Esophagus muscularis mucosa (tissue), 4 donors: ENCODE measurements at regions not wholly inside any gene's neighbourhood (a gene's known extent, or its start where the extent isn't known, plus 50 kb on each side); places are given as distances from the start of the nearest gene placed in this dataset.

Experiments
- DNase-seq: peaks from one replicate; pipeline ENCODE4 v3.0.0-alpha.2; 2017; ENCODE audit errors: extremely low spot score
- H3K27ac ChIP-seq, 4 donors: fragments of 200-600 bp; sonication (generic); replicated peaks in 1 of 4; 1 replicate in 3 of 4; 2 replicates in 1 of 4; pipeline ENCODE4 v1.5.1; 2016 to 2019; ENCODE audit warnings: mild to moderate bottlenecking in 1 of 4
- H3K27me3 ChIP-seq, 4 donors: fragments of 200-600 bp; sonication (generic); one replicate each; pipeline versions ENCODE4 v1.5.1 to v1.6.0; 2016 to 2019
- H3K36me3 ChIP-seq, 4 donors: fragments of 200-600 bp; sonication (generic); one replicate each; pipeline ENCODE4 v1.5.1; 2016 to 2019
- H3K4me1 ChIP-seq, 4 donors: fragments of 200-600 bp; sonication (generic); one replicate each; pipeline ENCODE4 v1.5.1; 2016 to 2019
- H3K4me3 ChIP-seq, 4 donors: fragments of 200-600 bp; sonication (generic); 1 replicate in 2 of 4; 2 replicates in 2 of 4; pipeline ENCODE4 v1.5.1; 2016 to 2019; ENCODE audit warnings: mild to moderate bottlenecking in 4 of 4, moderate library complexity in 1 of 4
- H3K9me3 ChIP-seq, 4 donors: fragments of 200-600 bp; sonication (generic); 1 replicate in 3 of 4; 2 replicates in 1 of 4; pipeline ENCODE4 v1.5.1; 2016 to 2019
- EP300 ChIP-seq: sonication (generic); formaldehyde crosslinking; IDR thresholded peaks from one replicate; pipeline ENCODE4 v1.6.1; 2017; ENCODE audit warnings: antibody characterized with exemption
- POLR2A ChIP-seq: fragments of 450-650 bp; IDR thresholded peaks from one replicate; pipeline ENCODE4 v1.6.1; 2017; ENCODE audit warnings: antibody characterized with exemption, moderate library complexity, mild to moderate bottlenecking, low read depth
- POLR2AphosphoS5 ChIP-seq, 2 donors: sonication (generic); formaldehyde crosslinking; IDR thresholded peaks; one replicate each; pipeline ENCODE4 v1.6.1; 2017; ENCODE audit warnings: antibody characterized with exemption in 2 of 2
- WGBS: methylation state at CpG from one replicate; pipeline ENCODE4 v1.1.5; 2018; 5-methylcytosine and 5-hydroxymethylcytosine counted together
- intact Hi-C: fragments of 100-400 bp; cut with DNase I; formaldehyde crosslinking; loops from one replicate; pipeline ENCODE4 v1.15.1; 2023
- TF ChIP-seq, protein P1 (sequence below), 3 experiments: fragments of 200-600 bp in 2 of 3; fragments of 450-650 bp in 1 of 3; sonication (generic) in 2 of 3; IDR thresholded peaks; one replicate each; pipeline ENCODE4 v1.5.1; 2017 to 2019; ENCODE audit warnings: antibody characterized with exemption in 3 of 3, mild to moderate bottlenecking in 2 of 3, moderate library complexity in 1 of 3

DNA sequence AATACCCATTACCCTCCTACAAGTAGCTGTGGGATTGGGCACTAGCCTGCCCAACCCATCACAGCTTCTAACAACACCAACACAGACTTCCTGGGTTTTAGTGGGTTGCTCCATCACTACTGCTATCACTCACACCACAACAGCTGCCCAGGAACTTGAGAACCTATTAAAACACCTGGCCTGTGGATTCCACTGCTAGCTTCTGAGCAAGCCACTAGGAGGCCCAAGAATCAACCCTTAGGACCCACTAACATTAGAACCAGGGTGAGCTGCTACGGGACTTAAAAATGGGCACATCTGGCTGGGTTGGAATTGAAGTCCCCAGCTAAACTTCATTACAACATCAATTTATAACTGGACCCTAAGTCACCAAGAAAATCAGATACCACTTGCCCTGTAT is 113.2 kb upstream of the TP63 start:
- H3K27ac ChIP-seq: no peak overlapping the region
- no peak for DNase-seq
- no peak overlapping the region for H3K4me3 ChIP-seq
- H3K9me3 ChIP-seq: peaks cover 0 to 21% (median 12%) of the 10 kb centered on the region in 4 donors
- intact Hi-C loops: no loop called here
- no peak for TF ChIP-seq POLR2AphosphoS5 (IDR thresholded peaks at IDR 0.05)
- no peak for TF ChIP-seq EP300
- TF ChIP-seq, protein P1, sequence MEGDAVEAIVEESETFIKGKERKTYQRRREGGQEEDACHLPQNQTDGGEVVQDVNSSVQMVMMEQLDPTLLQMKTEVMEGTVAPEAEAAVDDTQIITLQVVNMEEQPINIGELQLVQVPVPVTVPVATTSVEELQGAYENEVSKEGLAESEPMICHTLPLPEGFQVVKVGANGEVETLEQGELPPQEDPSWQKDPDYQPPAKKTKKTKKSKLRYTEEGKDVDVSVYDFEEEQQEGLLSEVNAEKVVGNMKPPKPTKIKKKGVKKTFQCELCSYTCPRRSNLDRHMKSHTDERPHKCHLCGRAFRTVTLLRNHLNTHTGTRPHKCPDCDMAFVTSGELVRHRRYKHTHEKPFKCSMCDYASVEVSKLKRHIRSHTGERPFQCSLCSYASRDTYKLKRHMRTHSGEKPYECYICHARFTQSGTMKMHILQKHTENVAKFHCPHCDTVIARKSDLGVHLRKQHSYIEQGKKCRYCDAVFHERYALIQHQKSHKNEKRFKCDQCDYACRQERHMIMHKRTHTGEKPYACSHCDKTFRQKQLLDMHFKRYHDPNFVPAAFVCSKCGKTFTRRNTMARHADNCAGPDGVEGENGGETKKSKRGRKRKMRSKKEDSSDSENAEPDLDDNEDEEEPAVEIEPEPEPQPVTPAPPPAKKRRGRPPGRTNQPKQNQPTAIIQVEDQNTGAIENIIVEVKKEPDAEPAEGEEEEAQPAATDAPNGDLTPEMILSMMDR (IDR thresholded peaks at IDR 0.05): no peak
- TF ChIP-seq POLR2A: no peak
- H3K4me1 ChIP-seq: no peaks in the 10 kb centered on the region
- no peaks in the 10 kb centered on the region for H3K36me3 ChIP-seq
- H3K27me3 ChIP-seq: no peaks in the 10 kb centered on the region
- 89% methylated on average over 1 of the region's 1 CpG for WGBS

DNA sequence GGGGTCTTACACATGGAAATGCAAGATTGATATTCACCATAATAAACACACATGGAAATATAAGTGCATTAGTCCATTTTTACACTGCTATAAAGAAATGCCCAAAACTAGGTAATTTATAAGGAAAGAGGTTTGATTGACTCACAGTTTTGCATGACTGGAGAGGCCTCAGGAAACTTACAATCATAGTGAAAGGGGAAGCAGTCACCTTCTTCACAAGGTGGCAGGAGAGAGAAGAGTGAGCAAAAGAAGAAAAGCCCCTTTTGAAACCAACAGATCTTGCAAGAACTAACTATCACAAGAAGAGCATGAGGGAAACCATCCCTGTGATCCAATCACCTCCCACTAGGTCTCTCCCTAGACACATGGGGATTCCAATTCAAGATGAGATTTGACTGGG is 111.7 kb upstream of the TP63 start:
- Histone ChIP-seq H3K9me3 (peaks cover 0 to 21% (median 12%) of the 10 kb centered on the region in 4 donors), H3K36me3 (no peaks in the 10 kb centered on the region), H3K27ac (no peak overlapping the region), H3K27me3 (no peaks in the 10 kb centered on the region), H3K4me3 (no peak overlapping the region), H3K4me1 (no peaks in the 10 kb centered on the region)
- TF ChIP-seq EP300 (no peak), POLR2A (no peak), POLR2AphosphoS5 (IDR thresholded peaks at IDR 0.05) (no peak)
- TF ChIP-seq, protein P1 (IDR thresholded peaks at IDR 0.05): no peak
- intact Hi-C loops: no loop called here
- no peak for DNase-seq

DNA sequence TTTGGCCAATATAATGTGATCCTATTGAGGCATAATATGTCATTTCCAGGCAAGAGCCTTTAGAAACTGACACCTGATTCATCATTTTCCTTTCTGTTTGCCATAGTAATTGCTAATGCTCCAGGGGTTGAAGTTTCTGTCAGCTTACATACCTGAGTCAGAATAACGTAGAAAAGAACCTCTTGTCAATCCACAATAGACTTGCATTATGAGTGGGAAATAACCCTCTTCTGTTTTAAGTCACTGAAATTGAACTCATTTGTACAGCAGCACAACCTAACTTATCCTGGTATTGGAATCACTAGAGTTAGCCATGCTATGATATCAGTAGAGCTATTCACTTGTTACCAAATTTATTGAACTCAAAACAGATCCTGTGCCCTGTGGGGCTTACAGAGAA is 101.7 kb upstream of the TP63 start:
- Histone ChIP-seq H3K36me3 (no peaks in the 10 kb centered on the region), H3K27ac (no peak overlapping the region), H3K27me3 (no peaks in the 10 kb centered on the region), H3K4me3 (no peak overlapping the region), H3K9me3 (peaks cover 0 to 7% (median 0%) of the 10 kb centered on the region in 4 donors), H3K4me1 (no peaks in the 10 kb centered on the region)
- WGBS: 89% methylated on average over 1 of the region's 1 CpG
- TF ChIP-seq POLR2A (no peak), POLR2AphosphoS5 (IDR thresholded peaks at IDR 0.05) (no peak), EP300 (no peak)
- TF ChIP-seq, protein P1 (IDR thresholded peaks at IDR 0.05): no peak
- no peak for DNase-seq
- intact Hi-C loops: no loop called here

DNA sequence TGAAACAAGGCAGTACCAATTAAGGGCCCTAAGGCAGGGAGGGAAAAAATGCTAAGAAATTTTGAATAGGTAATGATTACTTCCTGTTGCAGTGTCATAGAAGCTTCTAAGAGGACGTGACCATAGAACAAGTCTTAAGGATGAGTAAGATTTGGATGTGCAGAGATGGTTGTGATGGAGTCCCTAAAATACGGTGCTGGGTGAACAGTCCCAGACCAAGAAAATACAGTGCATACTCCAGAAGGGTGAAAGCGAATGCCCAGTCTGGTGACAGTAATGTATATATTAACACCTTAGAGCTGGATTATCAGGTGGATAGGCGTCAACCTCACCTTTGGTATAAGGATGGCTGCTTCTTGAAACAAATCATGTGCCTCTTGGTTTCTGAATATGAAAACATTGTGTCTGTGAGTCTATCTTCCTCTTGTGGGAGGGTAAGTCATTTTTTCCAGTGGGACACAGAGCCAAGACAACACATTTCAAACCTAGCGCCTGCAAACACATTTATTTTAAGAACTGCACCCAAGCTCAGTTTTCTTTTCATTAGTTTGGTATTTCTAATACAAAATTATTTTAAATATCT is 101.2 kb upstream of the TP63 start:
- no peaks in the 10 kb centered on the region for H3K4me1 ChIP-seq
- H3K4me3 ChIP-seq: no peak overlapping the region
- intact Hi-C loops: no loop called here
- no peak for DNase-seq
- peaks cover 0 to 7% (median 0%) of the 10 kb centered on the region in 4 donors for H3K9me3 ChIP-seq
- no peak overlapping the region for H3K27ac ChIP-seq
- no peaks in the 10 kb centered on the region for H3K36me3 ChIP-seq
- 84% methylated on average over 5 of the region's 5 CpGs for WGBS
- TF ChIP-seq POLR2AphosphoS5 (IDR thresholded peaks at IDR 0.05) (no peak), EP300 (no peak), POLR2A (no peak)
- TF ChIP-seq, protein P1 (IDR thresholded peaks at IDR 0.05): no peak
- H3K27me3 ChIP-seq: no peaks in the 10 kb centered on the region

DNA sequence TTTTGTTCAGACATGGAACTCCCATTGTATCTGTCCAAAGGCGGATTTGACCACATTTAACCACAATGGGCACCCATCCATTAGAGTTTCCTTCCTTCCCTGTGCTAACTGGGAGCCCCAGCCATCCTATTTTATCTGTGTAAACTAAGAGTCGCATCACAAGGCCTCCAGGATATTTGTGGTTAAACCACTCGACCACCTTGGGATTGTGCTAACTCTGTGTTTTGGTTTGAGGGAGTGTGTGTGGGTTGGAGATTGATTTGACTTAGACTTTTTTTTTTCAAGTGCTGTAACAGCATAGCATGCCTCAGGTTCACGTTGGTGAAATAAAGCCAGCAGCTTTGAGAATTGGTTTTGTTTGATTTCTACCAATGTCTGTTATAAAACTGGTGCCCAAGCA is 100.4 kb upstream of the TP63 start:
- intact Hi-C loops: no loop called here
- WGBS: 53% methylated on average over 4 of the region's 4 CpGs
- no peak for DNase-seq
- peaks cover 0 to 5% (median 0%) of the 10 kb centered on the region in 4 donors for H3K9me3 ChIP-seq
- no peak overlapping the region for H3K4me3 ChIP-seq
- TF ChIP-seq, protein P1 (IDR thresholded peaks at IDR 0.05): no peak
- no peak for TF ChIP-seq POLR2A
- no peak for TF ChIP-seq POLR2AphosphoS5 (IDR thresholded peaks at IDR 0.05)
- TF ChIP-seq EP300: no peak
- H3K4me1 ChIP-seq: no peaks in the 10 kb centered on the region
- no peak overlapping the region for H3K27ac ChIP-seq
- no peaks in the 10 kb centered on the region for H3K36me3 ChIP-seq
- H3K27me3 ChIP-seq: no peaks in the 10 kb centered on the region
